ENCODE measurements at regions not wholly inside any gene's neighbourhood (a gene's known extent, or its start where the extent isn't known, plus 50 kb on each side); places are given as distances from the start of the nearest gene placed in this dataset.

GRCh38 chr2:204156456-204156855 lies 219.9 kb downstream of the ICOS start:
- TF ChIP-seq EZH2 (IDR thresholded peaks at IDR 0.05; ENCODE audit: borderline replicate concordance, low read length): no peak
- TF ChIP-seq, protein P1, sequence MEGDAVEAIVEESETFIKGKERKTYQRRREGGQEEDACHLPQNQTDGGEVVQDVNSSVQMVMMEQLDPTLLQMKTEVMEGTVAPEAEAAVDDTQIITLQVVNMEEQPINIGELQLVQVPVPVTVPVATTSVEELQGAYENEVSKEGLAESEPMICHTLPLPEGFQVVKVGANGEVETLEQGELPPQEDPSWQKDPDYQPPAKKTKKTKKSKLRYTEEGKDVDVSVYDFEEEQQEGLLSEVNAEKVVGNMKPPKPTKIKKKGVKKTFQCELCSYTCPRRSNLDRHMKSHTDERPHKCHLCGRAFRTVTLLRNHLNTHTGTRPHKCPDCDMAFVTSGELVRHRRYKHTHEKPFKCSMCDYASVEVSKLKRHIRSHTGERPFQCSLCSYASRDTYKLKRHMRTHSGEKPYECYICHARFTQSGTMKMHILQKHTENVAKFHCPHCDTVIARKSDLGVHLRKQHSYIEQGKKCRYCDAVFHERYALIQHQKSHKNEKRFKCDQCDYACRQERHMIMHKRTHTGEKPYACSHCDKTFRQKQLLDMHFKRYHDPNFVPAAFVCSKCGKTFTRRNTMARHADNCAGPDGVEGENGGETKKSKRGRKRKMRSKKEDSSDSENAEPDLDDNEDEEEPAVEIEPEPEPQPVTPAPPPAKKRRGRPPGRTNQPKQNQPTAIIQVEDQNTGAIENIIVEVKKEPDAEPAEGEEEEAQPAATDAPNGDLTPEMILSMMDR (IDR thresholded peaks at IDR 0.05; ENCODE audit: low read length): no peak
- H3K9ac ChIP-seq (ENCODE audit: low read length): no peak overlapping the region
- H2AFZ ChIP-seq (ENCODE audit: low read length): no peak overlapping the region
- H3K4me3 ChIP-seq (ENCODE audit: low read depth, low read length, poor library complexity, severe bottlenecking): no peak overlapping the region
- H3K27me3 ChIP-seq (ENCODE audit: insufficient read depth, low read length): no peaks in the 10 kb centered on the region
- H3K4me1 ChIP-seq (ENCODE audit: insufficient read depth, low read length, severe bottlenecking): no peaks in the 10 kb centered on the region
- no peak overlapping the region for H3K4me2 ChIP-seq (ENCODE audit: low read length)
- H3K27ac ChIP-seq (ENCODE audit: low read depth, low read length, poor library complexity, severe bottlenecking): no peak overlapping the region
- no peaks in the 10 kb centered on the region for H3F3A ChIP-seq (ENCODE audit: insufficient read depth, low read length)
- H4K20me1 ChIP-seq (ENCODE audit: insufficient read depth, low read length): no peaks in the 10 kb centered on the region
- no peaks in the 10 kb centered on the region for H3K9me2 ChIP-seq (ENCODE audit: low read depth, low read length)
- no peaks in the 10 kb centered on the region for H3K36me3 ChIP-seq (ENCODE audit: insufficient read depth, low read length)
- no peaks in the 10 kb centered on the region for H3K79me2 ChIP-seq (ENCODE audit: insufficient read depth, low read length)
- peaks cover 3% of the 10 kb centered on the region; the same call in 1 of the 2 replicates for H3K9me3 ChIP-seq (ENCODE audit: low read length)

DNA sequence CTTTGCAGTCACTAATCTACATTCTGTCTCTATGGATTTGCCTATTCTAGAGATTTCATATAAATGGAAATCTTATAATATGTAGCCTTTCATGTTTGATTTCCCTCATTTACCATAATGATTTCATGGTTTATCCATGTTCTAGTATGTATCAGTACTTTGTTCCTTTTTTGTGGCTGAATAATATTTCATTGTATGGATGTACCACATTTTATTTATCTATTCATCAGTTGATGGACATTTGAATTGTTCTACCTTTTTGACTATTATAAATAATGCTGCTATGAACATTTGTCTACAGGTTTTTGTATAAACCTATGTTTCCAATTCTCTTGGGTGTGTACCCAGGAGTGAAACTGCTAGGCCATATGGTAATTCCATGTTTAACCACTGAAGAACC lies 221.1 kb downstream of the ICOS start:
- no peak overlapping the region for H2AFZ ChIP-seq (ENCODE audit: low read length)
- H3K9me3 ChIP-seq (ENCODE audit: low read length): peaks cover 3% of the 10 kb centered on the region; the same call in 1 of the 2 replicates
- H3K4me1 ChIP-seq (ENCODE audit: insufficient read depth, low read length, severe bottlenecking): no peaks in the 10 kb centered on the region
- H3K27me3 ChIP-seq (ENCODE audit: insufficient read depth, low read length): no peaks in the 10 kb centered on the region
- H3K4me3 ChIP-seq (ENCODE audit: low read depth, low read length, poor library complexity, severe bottlenecking): no peak overlapping the region
- H3K36me3 ChIP-seq (ENCODE audit: insufficient read depth, low read length): no peaks in the 10 kb centered on the region
- H3F3A ChIP-seq (ENCODE audit: insufficient read depth, low read length): no peaks in the 10 kb centered on the region
- no peak overlapping the region for H3K27ac ChIP-seq (ENCODE audit: low read depth, low read length, poor library complexity, severe bottlenecking)
- no peak overlapping the region for H3K4me2 ChIP-seq (ENCODE audit: low read length)
- H3K9ac ChIP-seq (ENCODE audit: low read length): no peak overlapping the region
- no peaks in the 10 kb centered on the region for H4K20me1 ChIP-seq (ENCODE audit: insufficient read depth, low read length)
- H3K79me2 ChIP-seq (ENCODE audit: insufficient read depth, low read length): no peaks in the 10 kb centered on the region
- TF ChIP-seq, protein P1 (IDR thresholded peaks at IDR 0.05; ENCODE audit: low read length): no peak
- no peak for TF ChIP-seq EZH2 (IDR thresholded peaks at IDR 0.05; ENCODE audit: borderline replicate concordance, low read length)
- no peaks in the 10 kb centered on the region for H3K9me2 ChIP-seq (ENCODE audit: low read depth, low read length)

GRCh38 chr2:204159526-204159925 lies 223.0 kb downstream of the ICOS start:
- Histone ChIP-seq H2AFZ (ENCODE audit: low read length) (no peak overlapping the region), H3K9ac (ENCODE audit: low read length) (no peak overlapping the region), H3K9me3 (ENCODE audit: low read length) (peaks cover 3% of the 10 kb centered on the region; the same call in 1 of the 2 replicates), H3K4me2 (ENCODE audit: low read length) (no peak overlapping the region), H3K4me1 (ENCODE audit: insufficient read depth, low read length, severe bottlenecking) (no peaks in the 10 kb centered on the region), H3K36me3 (ENCODE audit: insufficient read depth, low read length) (no peaks in the 10 kb centered on the region), H3K79me2 (ENCODE audit: insufficient read depth, low read length) (no peaks in the 10 kb centered on the region), H3K4me3 (ENCODE audit: low read depth, low read length, poor library complexity, severe bottlenecking) (no peak overlapping the region), H3K27me3 (ENCODE audit: insufficient read depth, low read length) (no peaks in the 10 kb centered on the region), H3F3A (ENCODE audit: insufficient read depth, low read length) (no peaks in the 10 kb centered on the region), H4K20me1 (ENCODE audit: insufficient read depth, low read length) (no peaks in the 10 kb centered on the region), H3K27ac (ENCODE audit: low read depth, low read length, poor library complexity, severe bottlenecking) (no peak overlapping the region), H3K9me2 (ENCODE audit: low read depth, low read length) (no peaks in the 10 kb centered on the region)
- TF ChIP-seq EZH2 (IDR thresholded peaks at IDR 0.05; ENCODE audit: borderline replicate concordance, low read length): no peak
- TF ChIP-seq, protein P1 (IDR thresholded peaks at IDR 0.05; ENCODE audit: low read length): no peak
